ENCODE measurements at regions not wholly inside any gene's neighbourhood (a gene's known extent, or its start where the extent isn't known, plus 50 kb on each side); places are given as distances from the start of the nearest gene placed in this dataset.

GRCh38 chr3:161744366-161744765, 247.8 kb downstream of the OTOL1 start:
- TF ChIP-seq, protein P1, sequence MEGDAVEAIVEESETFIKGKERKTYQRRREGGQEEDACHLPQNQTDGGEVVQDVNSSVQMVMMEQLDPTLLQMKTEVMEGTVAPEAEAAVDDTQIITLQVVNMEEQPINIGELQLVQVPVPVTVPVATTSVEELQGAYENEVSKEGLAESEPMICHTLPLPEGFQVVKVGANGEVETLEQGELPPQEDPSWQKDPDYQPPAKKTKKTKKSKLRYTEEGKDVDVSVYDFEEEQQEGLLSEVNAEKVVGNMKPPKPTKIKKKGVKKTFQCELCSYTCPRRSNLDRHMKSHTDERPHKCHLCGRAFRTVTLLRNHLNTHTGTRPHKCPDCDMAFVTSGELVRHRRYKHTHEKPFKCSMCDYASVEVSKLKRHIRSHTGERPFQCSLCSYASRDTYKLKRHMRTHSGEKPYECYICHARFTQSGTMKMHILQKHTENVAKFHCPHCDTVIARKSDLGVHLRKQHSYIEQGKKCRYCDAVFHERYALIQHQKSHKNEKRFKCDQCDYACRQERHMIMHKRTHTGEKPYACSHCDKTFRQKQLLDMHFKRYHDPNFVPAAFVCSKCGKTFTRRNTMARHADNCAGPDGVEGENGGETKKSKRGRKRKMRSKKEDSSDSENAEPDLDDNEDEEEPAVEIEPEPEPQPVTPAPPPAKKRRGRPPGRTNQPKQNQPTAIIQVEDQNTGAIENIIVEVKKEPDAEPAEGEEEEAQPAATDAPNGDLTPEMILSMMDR (conservative IDR thresholded peaks at IDR 0.05; ENCODE audit: low read length), result no peak
- no peak for TF ChIP-seq EZH2phosphoT487 (IDR thresholded peaks at IDR 0.05; ENCODE audit: borderline replicate concordance)

Measured in Loucy (cell line).